A549 (cell line): ENCODE measurements at regions not wholly inside any gene's neighbourhood (a gene's known extent, or its start where the extent isn't known, plus 50 kb on each side); places are given as distances from the start of the nearest gene placed in this dataset.

Experiments
- BHLHE40 ChIP-seq: IDR thresholded peaks from 2 replicates; pipeline ENCODE4 v1.6.1; 2012; ENCODE audit warnings: low read depth, low read length, inconsistent platforms
- CBX8 ChIP-seq: fragments of 200-600 bp; sonication (generic); IDR thresholded peaks from 2 replicates; pipeline ENCODE4 v1.6.1; 2016
- CEBPB ChIP-seq, 2 experiments: fragments of >200 bp in 1 of 2; sonication (Bioruptor Twin) in 1 of 2; formaldehyde crosslinking in 1 of 2; IDR thresholded peaks; 2 replicates each; pipeline ENCODE4 v1.6.1; 2012 to 2016
- CTCF ChIP-seq: fragments of >200 bp; sonication (Bioruptor Twin); formaldehyde crosslinking; IDR thresholded peaks from 3 replicates; pipeline ENCODE4 v1.5.1; 2016
- EHMT2 ChIP-seq: fragments of 200-600 bp; sonication (generic); IDR thresholded peaks from 2 replicates; pipeline ENCODE4 v1.6.1; 2016; ENCODE audit warnings: antibody characterized with exemption, low read depth, mild to moderate bottlenecking, moderate library complexity
- ESRRA ChIP-seq: fragments of 150-350 bp; IDR thresholded peaks from 2 replicates; pipeline ENCODE4 v1.6.1; 2014; ENCODE audit warnings: mild to moderate bottlenecking, low read length, borderline replicate concordance
- GATA3 ChIP-seq: IDR thresholded peaks from 2 replicates; pipeline ENCODE4 v1.6.1; 2012; ENCODE audit warnings: borderline replicate concordance
- HOXB13 ChIP-seq: fragments of 250-450 bp; sonication (Bioruptor Pico); IDR thresholded peaks from 2 replicates; pipeline ENCODE4 v1.5.0; 2020; ENCODE audit warnings: low read depth, mild to moderate bottlenecking, moderate library complexity
- KDM1A ChIP-seq: fragments of 200-600 bp; sonication (generic); IDR thresholded peaks from 2 replicates; pipeline ENCODE4 v1.6.1; 2016; ENCODE audit warnings: low read depth, mild to moderate bottlenecking
- KDM5A ChIP-seq: fragments of 200-600 bp; sonication (generic); IDR thresholded peaks from 2 replicates; pipeline ENCODE4 v1.6.1; 2016; ENCODE audit warnings: antibody characterized with exemption, mild to moderate bottlenecking
- MAFK ChIP-seq: fragments of 450-650 bp; IDR thresholded peaks from 2 replicates; pipeline ENCODE4 v1.6.1; 2014; ENCODE audit not compliant: partially characterized antibody
- POLR2A ChIP-seq: IDR thresholded peaks from 2 replicates; pipeline ENCODE4 v1.6.1; 2012; ENCODE audit warnings: mild to moderate bottlenecking, low read length
- ZSCAN20 ChIP-seq: fragments of 250-450 bp; sonication (Bioruptor Pico); IDR thresholded peaks from 2 replicates; pipeline ENCODE4 v1.8.0; 2022; ENCODE audit warnings: mild to moderate bottlenecking, moderate library complexity
- TF ChIP-seq, protein P1 (sequence below): IDR thresholded peaks from 2 replicates; pipeline ENCODE4 v1.6.1; 2012

DNA sequence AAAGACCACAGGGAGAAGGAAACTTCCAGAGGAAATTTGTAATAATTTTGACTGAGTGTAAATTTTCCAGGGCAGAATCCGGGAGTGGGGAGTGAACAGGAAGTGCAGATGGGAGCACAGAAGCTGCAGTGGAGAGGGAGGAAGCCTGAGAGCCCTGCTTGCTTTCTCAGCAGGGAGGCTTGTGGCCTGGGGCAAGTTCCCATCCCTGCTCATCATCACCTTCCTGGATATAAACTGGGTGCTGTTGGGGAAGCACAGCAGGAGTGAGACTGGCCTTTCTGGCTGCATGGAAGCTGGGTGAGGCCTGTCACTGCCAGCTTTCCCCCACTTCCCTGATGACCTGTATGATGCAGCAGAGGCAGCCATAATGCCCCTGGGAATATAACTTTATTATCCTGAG, 532.9 kb downstream of the SLITRK6 start:
- no peak for TF ChIP-seq KDM1A
- no peak for TF ChIP-seq ESRRA
- TF ChIP-seq, protein P1, sequence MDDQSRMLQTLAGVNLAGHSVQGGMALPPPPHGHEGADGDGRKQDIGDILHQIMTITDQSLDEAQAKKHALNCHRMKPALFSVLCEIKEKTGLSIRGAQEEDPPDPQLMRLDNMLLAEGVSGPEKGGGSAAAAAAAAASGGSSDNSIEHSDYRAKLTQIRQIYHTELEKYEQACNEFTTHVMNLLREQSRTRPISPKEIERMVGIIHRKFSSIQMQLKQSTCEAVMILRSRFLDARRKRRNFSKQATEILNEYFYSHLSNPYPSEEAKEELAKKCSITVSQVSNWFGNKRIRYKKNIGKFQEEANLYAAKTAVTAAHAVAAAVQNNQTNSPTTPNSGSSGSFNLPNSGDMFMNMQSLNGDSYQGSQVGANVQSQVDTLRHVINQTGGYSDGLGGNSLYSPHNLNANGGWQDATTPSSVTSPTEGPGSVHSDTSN = no peak
- no peak for TF ChIP-seq CEBPB (IDR thresholded peaks at IDR 0.05)
- no peak for TF ChIP-seq CTCF
- TF ChIP-seq POLR2A = no peak
- TF ChIP-seq ZSCAN20 (CRISPR knock-in tag) = no peak
- TF ChIP-seq BHLHE40 = no peak
- TF ChIP-seq KDM5A = no peak
- no peak for TF ChIP-seq GATA3
- no peak for TF ChIP-seq EHMT2
- TF ChIP-seq HOXB13 (CRISPR knock-in tag) = no peak
- no peak for TF ChIP-seq MAFK
- TF ChIP-seq CBX8 = no peak
